HEK293 (cell line): ENCODE measurements at regions not wholly inside any gene's neighbourhood (a gene's known extent, or its start where the extent isn't known, plus 50 kb on each side); places are given as distances from the start of the nearest gene placed in this dataset.
"Not testable (repeated sequence)": the region's sequence is repeated elsewhere in the genome, so short reads cannot be mapped to it uniquely, and the experiment has no call there.

Experiments
- CTCF ChIA-PET: fragments of 350-600 bp; formaldehyde crosslinking; extraction: SDS; loops from one replicate; lab custom pipeline; 2021; ENCODE audit warnings: antibody characterized with exemption; lab: Yijun Ruan, JAX
- POLR2A ChIA-PET: fragments of 300-600 bp; formaldehyde crosslinking; extraction: SDS; loops from one replicate; lab custom pipeline; 2020; ENCODE audit warnings: antibody characterized with exemption, inconsistent platforms; lab: Yijun Ruan, JAX
- H3K27ac ChIP-seq: fragments of 200-500 bp; sonication (Bioruptor generic); 2 replicates; pipeline ENCODE4 v1.5.1; 2014; ENCODE audit warnings: low read depth, low read length, control low read depth, inconsistent platforms; ENCODE audit errors: extremely low read depth
- H3K36me3 ChIP-seq, 2 experiments: fragments of 200-500 bp in 1 of 2; sonication (Bioruptor generic) in 1 of 2; 1 replicate in 1 of 2; 2 replicates in 1 of 2; pipeline ENCODE4 v1.5.1; 2014 to 2017; ENCODE audit warnings: inconsistent platforms in 2 of 2, low read length in 2 of 2; ENCODE audit not compliant: control insufficient read depth in 2 of 2, insufficient read depth in 1 of 2
- H3K4me1 ChIP-seq: fragments of 200-500 bp; sonication (Bioruptor generic); 2 replicates; pipeline ENCODE4 v1.5.1; 2014; ENCODE audit warnings: mild to moderate bottlenecking, low read length, inconsistent platforms; ENCODE audit not compliant: control insufficient read depth, insufficient read depth
- H3K4me3 ChIP-seq: 2 replicates; pipeline ENCODE4 v1.5.1; 2011; ENCODE audit warnings: low read depth, mild to moderate bottlenecking, control low read depth, low read length, moderate library complexity
- H3K9me3 ChIP-seq: fragments of 200-500 bp; sonication (Bioruptor generic); 2 replicates; pipeline ENCODE4 v1.5.1; 2014; ENCODE audit warnings: low read depth, low read length, inconsistent platforms; ENCODE audit not compliant: control insufficient read depth, insufficient read depth
- GLI4 ChIP-seq: fragments of 450-650 bp; formaldehyde crosslinking; IDR thresholded peaks from 2 replicates; pipeline ENCODE4 v1.5.1; 2016; ENCODE audit warnings: missing biosample characterization, missing genetic modification characterization
- HOXA7 ChIP-seq: sonication (generic); formaldehyde crosslinking; IDR thresholded peaks from 2 replicates; pipeline ENCODE4 v1.8.1; 2022; ENCODE audit warnings: missing genetic modification reagents, borderline replicate concordance
- TCF7L2 ChIP-seq: IDR thresholded peaks from 2 replicates; pipeline ENCODE4 v1.6.1; 2011; ENCODE audit warnings: low read depth, mild to moderate bottlenecking, inconsistent platforms, low read length, moderate library complexity, borderline replicate concordance
- ZFP41 ChIP-seq: fragments of 450-650 bp; formaldehyde crosslinking; IDR thresholded peaks from 2 replicates; pipeline ENCODE4 v1.5.1; 2016; ENCODE audit warnings: missing biosample characterization, missing genetic modification characterization, borderline replicate concordance
- ZNF155 ChIP-seq: fragments of 450-650 bp; formaldehyde crosslinking; IDR thresholded peaks from 2 replicates; pipeline ENCODE4 v1.5.1; 2016; ENCODE audit warnings: missing biosample characterization, missing genetic modification characterization
- ZNF341 ChIP-seq: fragments of 450-650 bp; formaldehyde crosslinking; IDR thresholded peaks from 2 replicates; pipeline ENCODE4; 2016; ENCODE audit warnings: low read depth, missing biosample characterization, missing genetic modification characterization
- ZNF660 ChIP-seq: fragments of 450-650 bp; IDR thresholded peaks from 2 replicates; pipeline ENCODE4 v1.5.1; 2018; ENCODE audit warnings: missing biosample characterization, mild to moderate bottlenecking, missing genetic modification characterization
- TF ChIP-seq, protein P1 (sequence below): fragments of 450-650 bp; formaldehyde crosslinking; conservative IDR thresholded peaks from 2 replicates; pipeline ENCODE4 v1.5.1; 2016; ENCODE audit warnings: low read depth, missing biosample characterization, missing genetic modification characterization
- TF ChIP-seq, protein P2 (sequence below): fragments of 450-650 bp; formaldehyde crosslinking; IDR thresholded peaks from 2 replicates; pipeline ENCODE4 v1.5.1; 2016; ENCODE audit warnings: missing biosample characterization, missing genetic modification characterization, low read depth
- TF ChIP-seq, protein P3 (sequence below): fragments of 450-650 bp; formaldehyde crosslinking; IDR thresholded peaks from 2 replicates; pipeline ENCODE4 v1.5.1; 2016; ENCODE audit warnings: missing biosample characterization, missing genetic modification characterization
- TF ChIP-seq, protein P4 (sequence below): fragments of 450-650 bp; formaldehyde crosslinking; IDR thresholded peaks from 2 replicates; pipeline ENCODE4 v1.5.1; 2016; ENCODE audit warnings: missing biosample characterization, missing genetic modification characterization
- TF ChIP-seq, protein P5 (sequence below): fragments of 450-650 bp; formaldehyde crosslinking; conservative IDR thresholded peaks from 2 replicates; pipeline ENCODE4 v1.5.1; 2016; ENCODE audit warnings: low read depth, missing biosample characterization, missing genetic modification characterization

DNA sequence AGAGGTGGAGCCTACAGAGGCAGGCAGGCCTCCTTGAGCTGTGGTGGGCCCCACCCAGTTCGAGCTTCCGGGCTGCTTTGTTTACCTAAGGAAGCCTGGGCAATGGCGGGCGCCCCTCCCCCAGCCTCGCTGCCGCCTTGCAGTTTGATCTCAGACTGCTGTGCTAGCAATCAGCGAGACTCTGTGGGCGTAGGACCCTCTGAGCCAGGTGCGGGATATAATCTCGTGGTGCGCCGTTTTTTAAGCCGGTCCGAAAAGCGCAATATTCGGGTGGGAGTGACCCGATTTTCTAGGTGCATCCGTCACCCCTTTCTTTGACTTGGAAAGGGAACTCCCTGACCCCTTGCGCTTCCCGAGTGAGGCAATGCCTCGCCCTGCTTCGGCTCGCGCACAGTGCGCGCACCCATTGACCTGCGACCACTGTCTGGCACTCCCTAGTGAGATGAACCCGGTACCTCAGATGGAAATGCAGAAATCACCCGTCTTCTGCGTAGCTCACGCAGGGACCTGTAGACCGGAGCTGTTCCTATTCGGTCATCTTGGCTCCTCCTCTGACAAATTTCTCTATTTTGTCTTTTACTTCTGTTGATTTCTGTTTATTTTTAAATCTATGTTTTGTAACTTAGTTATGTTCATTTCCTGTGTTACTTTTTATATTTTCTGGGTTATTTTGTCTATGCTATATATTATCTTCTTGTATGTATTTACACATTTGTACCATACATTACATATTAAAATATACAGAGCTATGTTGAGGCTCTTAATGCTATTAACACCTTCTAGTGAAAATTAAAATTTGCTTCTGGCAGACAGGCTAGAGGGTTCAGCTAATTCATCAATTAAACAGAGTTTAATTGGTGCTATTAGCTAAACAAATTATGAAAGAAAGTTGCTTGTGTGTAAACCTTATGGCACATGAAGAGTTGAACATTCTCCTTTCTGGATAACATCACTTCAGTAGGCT lies 97.3 kb upstream of the CNTNAP2 start:
- H3K27ac ChIP-seq, H3K9me3 ChIP-seq, H3K4me3 ChIP-seq, H3K4me1 ChIP-seq, POLR2A ChIA-PET, H3K36me3 ChIP-seq: not testable (repeated sequence)
- CTCF ChIA-PET, result interaction anchor here (0.6 kb wide), 1 partner anchor 70 kb away, joined by 3 read pairs; no protein-coding TSS in a partner anchor

DNA sequence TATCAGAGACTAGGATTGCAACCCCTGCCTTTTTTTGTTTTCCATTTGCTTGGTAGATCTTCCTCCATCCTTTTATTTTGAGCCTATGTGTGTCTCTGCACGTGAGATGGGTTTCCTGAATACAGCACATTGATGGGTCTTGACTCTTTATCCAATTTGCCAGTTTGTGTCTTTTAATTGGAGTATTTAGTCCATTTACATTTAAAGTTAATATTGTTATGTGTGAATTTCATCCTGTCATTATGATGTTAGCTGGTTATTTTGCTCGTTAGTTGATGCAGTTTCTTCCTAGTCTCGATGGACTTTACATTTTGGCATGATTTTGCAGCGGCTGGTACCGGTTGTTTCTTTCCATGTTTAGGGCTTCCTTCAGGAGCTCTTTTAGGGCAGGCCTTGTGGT lies 99.2 kb upstream of the CNTNAP2 start:
- H3K36me3 ChIP-seq, POLR2A ChIA-PET, H3K27ac ChIP-seq, H3K4me3 ChIP-seq, H3K4me1 ChIP-seq, CTCF ChIA-PET, H3K9me3 ChIP-seq: not testable (repeated sequence)

DNA sequence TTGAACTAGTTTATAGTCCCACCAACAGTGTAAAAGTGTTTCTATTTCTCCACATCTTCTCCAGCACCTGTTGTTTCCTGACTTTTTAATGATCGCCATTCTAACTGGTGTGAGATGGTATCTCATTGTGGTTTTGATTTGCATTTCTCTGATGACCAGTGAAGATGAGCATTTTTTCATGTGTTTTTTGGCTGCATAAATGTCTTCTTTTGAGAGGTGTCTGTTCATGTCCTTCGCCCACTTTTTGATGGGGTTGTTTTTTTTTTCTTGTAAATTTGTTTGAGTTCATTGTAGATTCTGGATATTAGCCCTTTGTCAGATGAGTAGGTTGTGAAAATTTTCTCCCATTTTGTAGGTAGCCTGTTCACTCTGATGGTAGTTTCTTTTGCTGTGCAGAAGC lies 102.4 kb upstream of the CNTNAP2 start:
- CTCF ChIA-PET, H3K27ac ChIP-seq: not testable (repeated sequence)

DNA sequence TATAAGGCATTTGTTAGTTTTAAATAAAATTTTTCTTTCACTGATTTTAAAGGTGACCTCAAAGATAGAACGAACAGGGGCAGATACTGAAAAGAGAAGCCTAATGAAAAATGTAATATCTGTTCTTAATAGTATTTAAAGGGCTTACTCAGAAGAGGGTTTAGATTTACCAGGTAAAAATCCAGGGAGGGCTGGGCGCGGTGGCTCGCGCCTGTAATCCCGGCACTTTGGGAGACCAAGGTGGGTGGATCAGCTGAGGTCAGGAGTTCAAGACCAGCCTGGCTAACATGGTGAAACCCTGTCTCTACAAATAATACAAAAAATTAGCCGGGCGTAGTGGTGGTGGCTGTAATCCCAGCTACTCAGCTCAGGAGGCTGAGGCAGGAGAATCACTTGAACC lies 108.3 kb upstream of the CNTNAP2 start:
- TF ChIP-seq, protein P1, sequence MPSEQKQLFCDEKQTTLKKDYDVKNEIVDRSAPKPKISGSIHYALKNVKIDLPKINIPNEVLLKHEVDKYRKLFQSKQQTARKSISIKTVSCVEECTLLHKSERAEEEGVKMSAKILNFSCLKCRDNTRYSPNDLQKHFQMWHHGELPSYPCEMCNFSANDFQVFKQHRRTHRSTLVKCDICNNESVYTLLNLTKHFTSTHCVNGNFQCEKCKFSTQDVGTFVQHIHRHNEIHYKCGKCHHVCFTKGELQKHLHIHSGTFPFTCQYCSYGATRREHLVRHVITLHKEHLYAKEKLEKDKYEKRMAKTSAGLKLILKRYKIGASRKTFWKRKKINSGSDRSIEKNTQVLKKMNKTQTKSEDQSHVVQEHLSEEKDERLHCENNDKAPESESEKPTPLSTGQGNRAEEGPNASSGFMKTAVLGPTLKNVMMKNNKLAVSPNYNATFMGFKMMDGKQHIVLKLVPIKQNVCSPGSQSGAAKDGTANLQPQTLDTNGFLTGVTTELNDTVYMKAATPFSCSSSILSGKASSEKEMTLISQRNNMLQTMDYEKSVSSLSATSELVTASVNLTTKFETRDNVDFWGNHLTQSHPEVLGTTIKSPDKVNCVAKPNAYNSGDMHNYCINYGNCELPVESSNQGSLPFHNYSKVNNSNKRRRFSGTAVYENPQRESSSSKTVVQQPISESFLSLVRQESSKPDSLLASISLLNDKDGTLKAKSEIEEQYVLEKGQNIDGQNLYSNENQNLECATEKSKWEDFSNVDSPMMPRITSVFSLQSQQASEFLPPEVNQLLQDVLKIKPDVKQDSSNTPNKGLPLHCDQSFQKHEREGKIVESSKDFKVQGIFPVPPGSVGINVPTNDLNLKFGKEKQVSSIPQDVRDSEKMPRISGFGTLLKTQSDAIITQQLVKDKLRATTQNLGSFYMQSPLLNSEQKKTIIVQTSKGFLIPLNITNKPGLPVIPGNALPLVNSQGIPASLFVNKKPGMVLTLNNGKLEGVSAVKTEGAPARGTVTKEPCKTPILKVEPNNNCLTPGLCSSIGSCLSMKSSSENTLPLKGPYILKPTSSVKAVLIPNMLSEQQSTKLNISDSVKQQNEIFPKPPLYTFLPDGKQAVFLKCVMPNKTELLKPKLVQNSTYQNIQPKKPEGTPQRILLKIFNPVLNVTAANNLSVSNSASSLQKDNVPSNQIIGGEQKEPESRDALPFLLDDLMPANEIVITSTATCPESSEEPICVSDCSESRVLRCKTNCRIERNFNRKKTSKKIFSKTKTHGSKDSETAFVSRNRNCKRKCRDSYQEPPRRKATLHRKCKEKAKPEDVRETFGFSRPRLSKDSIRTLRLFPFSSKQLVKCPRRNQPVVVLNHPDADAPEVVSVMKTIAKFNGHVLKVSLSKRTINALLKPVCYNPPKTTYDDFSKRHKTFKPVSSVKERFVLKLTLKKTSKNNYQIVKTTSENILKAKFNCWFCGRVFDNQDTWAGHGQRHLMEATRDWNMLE (tag by site-specific recombination), result no peak
- no peak for TF ChIP-seq ZNF155 (tag by site-specific recombination)
- TF ChIP-seq ZNF660 (tag by site-specific recombination), result no peak
- TF ChIP-seq ZFP41, result no peak
- TF ChIP-seq, protein P2, sequence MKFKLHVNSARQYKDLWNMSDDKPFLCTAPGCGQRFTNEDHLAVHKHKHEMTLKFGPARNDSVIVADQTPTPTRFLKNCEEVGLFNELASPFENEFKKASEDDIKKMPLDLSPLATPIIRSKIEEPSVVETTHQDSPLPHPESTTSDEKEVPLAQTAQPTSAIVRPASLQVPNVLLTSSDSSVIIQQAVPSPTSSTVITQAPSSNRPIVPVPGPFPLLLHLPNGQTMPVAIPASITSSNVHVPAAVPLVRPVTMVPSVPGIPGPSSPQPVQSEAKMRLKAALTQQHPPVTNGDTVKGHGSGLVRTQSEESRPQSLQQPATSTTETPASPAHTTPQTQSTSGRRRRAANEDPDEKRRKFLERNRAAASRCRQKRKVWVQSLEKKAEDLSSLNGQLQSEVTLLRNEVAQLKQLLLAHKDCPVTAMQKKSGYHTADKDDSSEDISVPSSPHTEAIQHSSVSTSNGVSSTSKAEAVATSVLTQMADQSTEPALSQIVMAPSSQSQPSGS (tag by site-specific recombination), result no peak
- TF ChIP-seq, protein P3, sequence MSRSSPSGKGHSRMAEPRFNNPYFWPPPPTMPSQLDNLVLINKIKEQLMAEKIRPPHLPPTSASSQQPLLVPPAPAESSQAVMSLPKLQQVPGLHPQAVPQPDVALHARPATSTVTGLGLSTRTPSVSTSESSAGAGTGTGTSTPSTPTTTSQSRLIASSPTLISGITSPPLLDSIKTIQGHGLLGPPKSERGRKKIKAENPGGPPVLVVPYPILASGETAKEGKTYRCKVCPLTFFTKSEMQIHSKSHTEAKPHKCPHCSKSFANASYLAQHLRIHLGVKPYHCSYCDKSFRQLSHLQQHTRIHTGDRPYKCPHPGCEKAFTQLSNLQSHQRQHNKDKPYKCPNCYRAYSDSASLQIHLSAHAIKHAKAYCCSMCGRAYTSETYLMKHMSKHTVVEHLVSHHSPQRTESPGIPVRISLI (tag by site-specific recombination), result no peak
- TF ChIP-seq ZNF341 (tag by site-specific recombination), result no peak
- no peak for TF ChIP-seq GLI4 (tag by site-specific recombination)
- no peak for TF ChIP-seq HOXA7
- TF ChIP-seq, protein P4, sequence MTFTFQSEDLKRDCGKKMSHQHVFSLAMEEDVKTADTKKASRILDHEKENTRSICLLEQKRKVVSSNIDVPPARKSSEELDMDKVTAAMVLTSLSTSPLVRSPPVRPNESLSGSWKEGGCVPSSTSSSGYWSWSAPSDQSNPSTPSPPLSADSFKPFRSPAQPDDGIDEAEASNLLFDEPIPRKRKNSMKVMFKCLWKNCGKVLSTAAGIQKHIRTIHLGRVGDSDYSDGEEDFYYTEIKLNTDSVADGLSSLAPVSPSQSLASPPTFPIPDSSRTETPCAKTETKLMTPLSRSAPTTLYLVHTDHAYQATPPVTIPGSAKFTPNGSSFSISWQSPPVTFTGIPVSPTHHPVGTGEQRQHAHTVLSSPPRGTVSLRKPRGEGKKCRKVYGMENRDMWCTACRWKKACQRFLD (tag by site-specific recombination), result no peak
- no peak for TF ChIP-seq TCF7L2
- TF ChIP-seq, protein P5, sequence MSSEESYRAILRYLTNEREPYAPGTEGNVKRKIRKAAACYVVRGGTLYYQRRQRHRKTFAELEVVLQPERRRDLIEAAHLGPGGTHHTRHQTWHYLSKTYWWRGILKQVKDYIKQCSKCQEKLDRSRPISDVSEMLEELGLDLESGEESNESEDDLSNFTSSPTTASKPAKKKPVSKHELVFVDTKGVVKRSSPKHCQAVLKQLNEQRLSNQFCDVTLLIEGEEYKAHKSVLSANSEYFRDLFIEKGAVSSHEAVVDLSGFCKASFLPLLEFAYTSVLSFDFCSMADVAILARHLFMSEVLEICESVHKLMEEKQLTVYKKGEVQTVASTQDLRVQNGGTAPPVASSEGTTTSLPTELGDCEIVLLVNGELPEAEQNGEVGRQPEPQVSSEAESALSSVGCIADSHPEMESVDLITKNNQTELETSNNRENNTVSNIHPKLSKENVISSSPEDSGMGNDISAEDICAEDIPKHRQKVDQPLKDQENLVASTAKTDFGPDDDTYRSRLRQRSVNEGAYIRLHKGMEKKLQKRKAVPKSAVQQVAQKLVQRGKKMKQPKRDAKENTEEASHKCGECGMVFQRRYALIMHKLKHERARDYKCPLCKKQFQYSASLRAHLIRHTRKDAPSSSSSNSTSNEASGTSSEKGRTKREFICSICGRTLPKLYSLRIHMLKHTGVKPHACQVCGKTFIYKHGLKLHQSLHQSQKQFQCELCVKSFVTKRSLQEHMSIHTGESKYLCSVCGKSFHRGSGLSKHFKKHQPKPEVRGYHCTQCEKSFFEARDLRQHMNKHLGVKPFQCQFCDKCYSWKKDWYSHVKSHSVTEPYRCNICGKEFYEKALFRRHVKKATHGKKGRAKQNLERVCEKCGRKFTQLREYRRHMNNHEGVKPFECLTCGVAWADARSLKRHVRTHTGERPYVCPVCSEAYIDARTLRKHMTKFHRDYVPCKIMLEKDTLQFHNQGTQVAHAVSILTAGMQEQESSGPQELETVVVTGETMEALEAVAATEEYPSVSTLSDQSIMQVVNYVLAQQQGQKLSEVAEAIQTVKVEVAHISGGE (tag by site-specific recombination), result no peak
- ChIA-PET CTCF (no interaction called here), POLR2A (no interaction called here)
- H3K4me3 ChIP-seq, result no peak overlapping the region
- no peak overlapping the region for H3K27ac ChIP-seq
- no peaks in the 10 kb centered on the region for H3K36me3 ChIP-seq
- H3K4me1 ChIP-seq, result no peaks in the 10 kb centered on the region
- H3K9me3 ChIP-seq, result no peaks in the 10 kb centered on the region

More for the DNA sequence above, 102.4 kb upstream of the CNTNAP2 start:
- POLR2A ChIA-PET, H3K4me3 ChIP-seq, H3K9me3 ChIP-seq, H3K36me3 ChIP-seq, H3K4me1 ChIP-seq: not testable (repeated sequence)
